ENCODE measurements at regions not wholly inside any gene's neighbourhood (a gene's known extent, or its start where the extent isn't known, plus 50 kb on each side); places are given as distances from the start of the nearest gene placed in this dataset.

DNA sequence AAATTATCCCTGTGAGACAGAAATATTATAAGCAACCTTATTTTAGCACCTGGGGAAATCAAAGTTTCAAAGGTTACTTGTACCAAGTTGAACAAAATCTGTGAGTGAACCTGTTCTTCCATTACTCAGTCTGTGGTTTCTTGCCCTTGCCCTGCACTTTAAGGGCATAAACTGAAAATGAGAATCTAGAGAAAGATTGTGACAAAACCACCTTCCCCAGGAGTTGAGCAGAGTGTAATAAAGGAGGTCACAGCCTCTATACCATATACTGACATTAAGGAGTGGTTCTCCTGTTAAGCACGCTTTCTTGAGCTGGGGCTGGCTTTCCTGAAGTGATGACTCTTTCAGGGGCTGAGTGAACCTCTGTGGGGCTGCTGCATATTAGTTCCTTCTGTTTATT is 143.4 kb downstream of the PDCD6IP start:
- Mint-ChIP-seq H3K27me3 (ENCODE audit: insufficient read depth, low read depth, poor library complexity) (no peaks in the 10 kb centered on the region), H3K9me3 (no peaks in the 10 kb centered on the region), H3K4me3 (no peak overlapping the region), H3K36me3 (ENCODE audit: low read depth) (no peaks in the 10 kb centered on the region), H3K27ac (no peak overlapping the region), H3K4me1 (peaks cover 6% of the 10 kb centered on the region)
- Histone ChIP-seq H3K4me1 (ENCODE audit: insufficient read depth) (no peaks in the 10 kb centered on the region), H2AFZ (no peak overlapping the region), H3K9me2 (ENCODE audit: insufficient read depth) (no peaks in the 10 kb centered on the region), H3K79me2 (replicated peaks; ENCODE audit: insufficient read depth) (no peaks in the 10 kb centered on the region), H4K20me1 (replicated peaks; ENCODE audit: insufficient read depth) (no peaks in the 10 kb centered on the region), H3K36me3 (ENCODE audit: insufficient read depth) (no peaks in the 10 kb centered on the region), H3K27ac (ENCODE audit: low read depth) (no peak overlapping the region), H3F3A (replicated peaks; ENCODE audit: low read depth) (no peaks in the 10 kb centered on the region), H3K27me3 (ENCODE audit: insufficient read depth) (no peaks in the 10 kb centered on the region), H3K4me3 (no peak overlapping the region), H3K4me2 (no peak overlapping the region)
- TF ChIP-seq EZH2phosphoT487 (IDR thresholded peaks at IDR 0.05; ENCODE audit: unreplicated experiment), result no peak
- no peak for TF ChIP-seq NANOG (IDR thresholded peaks at IDR 0.05; ENCODE audit: borderline replicate concordance)
- TF ChIP-seq EZH2 (IDR thresholded peaks at IDR 0.05; ENCODE audit: low read depth, unreplicated experiment), result no peak
- no peak for TF ChIP-seq JUNB (IDR thresholded peaks at IDR 0.05; ENCODE audit: unreplicated experiment)
- TF ChIP-seq POLR2AphosphoS5 (IDR thresholded peaks at IDR 0.05; ENCODE audit: low read depth), result no peak
- TF ChIP-seq STAT1 (IDR thresholded peaks at IDR 0.05; ENCODE audit: unreplicated experiment), result no peak
- TF ChIP-seq ZNF331 (CRISPR knock-in tag; IDR thresholded peaks at IDR 0.05; ENCODE audit: low read depth), result no peak
- TF ChIP-seq, protein P1, sequence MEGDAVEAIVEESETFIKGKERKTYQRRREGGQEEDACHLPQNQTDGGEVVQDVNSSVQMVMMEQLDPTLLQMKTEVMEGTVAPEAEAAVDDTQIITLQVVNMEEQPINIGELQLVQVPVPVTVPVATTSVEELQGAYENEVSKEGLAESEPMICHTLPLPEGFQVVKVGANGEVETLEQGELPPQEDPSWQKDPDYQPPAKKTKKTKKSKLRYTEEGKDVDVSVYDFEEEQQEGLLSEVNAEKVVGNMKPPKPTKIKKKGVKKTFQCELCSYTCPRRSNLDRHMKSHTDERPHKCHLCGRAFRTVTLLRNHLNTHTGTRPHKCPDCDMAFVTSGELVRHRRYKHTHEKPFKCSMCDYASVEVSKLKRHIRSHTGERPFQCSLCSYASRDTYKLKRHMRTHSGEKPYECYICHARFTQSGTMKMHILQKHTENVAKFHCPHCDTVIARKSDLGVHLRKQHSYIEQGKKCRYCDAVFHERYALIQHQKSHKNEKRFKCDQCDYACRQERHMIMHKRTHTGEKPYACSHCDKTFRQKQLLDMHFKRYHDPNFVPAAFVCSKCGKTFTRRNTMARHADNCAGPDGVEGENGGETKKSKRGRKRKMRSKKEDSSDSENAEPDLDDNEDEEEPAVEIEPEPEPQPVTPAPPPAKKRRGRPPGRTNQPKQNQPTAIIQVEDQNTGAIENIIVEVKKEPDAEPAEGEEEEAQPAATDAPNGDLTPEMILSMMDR (conservative IDR thresholded peaks at IDR 0.05; ENCODE audit: low read depth in 2 of 2), result no peak
- no peak for TF ChIP-seq CREB1 (CRISPR knock-in tag; IDR thresholded peaks at IDR 0.05; ENCODE audit: low read depth)
- TF ChIP-seq ZNF114 (CRISPR knock-in tag; IDR thresholded peaks at IDR 0.05), result no peak
- TF ChIP-seq, protein P2, sequence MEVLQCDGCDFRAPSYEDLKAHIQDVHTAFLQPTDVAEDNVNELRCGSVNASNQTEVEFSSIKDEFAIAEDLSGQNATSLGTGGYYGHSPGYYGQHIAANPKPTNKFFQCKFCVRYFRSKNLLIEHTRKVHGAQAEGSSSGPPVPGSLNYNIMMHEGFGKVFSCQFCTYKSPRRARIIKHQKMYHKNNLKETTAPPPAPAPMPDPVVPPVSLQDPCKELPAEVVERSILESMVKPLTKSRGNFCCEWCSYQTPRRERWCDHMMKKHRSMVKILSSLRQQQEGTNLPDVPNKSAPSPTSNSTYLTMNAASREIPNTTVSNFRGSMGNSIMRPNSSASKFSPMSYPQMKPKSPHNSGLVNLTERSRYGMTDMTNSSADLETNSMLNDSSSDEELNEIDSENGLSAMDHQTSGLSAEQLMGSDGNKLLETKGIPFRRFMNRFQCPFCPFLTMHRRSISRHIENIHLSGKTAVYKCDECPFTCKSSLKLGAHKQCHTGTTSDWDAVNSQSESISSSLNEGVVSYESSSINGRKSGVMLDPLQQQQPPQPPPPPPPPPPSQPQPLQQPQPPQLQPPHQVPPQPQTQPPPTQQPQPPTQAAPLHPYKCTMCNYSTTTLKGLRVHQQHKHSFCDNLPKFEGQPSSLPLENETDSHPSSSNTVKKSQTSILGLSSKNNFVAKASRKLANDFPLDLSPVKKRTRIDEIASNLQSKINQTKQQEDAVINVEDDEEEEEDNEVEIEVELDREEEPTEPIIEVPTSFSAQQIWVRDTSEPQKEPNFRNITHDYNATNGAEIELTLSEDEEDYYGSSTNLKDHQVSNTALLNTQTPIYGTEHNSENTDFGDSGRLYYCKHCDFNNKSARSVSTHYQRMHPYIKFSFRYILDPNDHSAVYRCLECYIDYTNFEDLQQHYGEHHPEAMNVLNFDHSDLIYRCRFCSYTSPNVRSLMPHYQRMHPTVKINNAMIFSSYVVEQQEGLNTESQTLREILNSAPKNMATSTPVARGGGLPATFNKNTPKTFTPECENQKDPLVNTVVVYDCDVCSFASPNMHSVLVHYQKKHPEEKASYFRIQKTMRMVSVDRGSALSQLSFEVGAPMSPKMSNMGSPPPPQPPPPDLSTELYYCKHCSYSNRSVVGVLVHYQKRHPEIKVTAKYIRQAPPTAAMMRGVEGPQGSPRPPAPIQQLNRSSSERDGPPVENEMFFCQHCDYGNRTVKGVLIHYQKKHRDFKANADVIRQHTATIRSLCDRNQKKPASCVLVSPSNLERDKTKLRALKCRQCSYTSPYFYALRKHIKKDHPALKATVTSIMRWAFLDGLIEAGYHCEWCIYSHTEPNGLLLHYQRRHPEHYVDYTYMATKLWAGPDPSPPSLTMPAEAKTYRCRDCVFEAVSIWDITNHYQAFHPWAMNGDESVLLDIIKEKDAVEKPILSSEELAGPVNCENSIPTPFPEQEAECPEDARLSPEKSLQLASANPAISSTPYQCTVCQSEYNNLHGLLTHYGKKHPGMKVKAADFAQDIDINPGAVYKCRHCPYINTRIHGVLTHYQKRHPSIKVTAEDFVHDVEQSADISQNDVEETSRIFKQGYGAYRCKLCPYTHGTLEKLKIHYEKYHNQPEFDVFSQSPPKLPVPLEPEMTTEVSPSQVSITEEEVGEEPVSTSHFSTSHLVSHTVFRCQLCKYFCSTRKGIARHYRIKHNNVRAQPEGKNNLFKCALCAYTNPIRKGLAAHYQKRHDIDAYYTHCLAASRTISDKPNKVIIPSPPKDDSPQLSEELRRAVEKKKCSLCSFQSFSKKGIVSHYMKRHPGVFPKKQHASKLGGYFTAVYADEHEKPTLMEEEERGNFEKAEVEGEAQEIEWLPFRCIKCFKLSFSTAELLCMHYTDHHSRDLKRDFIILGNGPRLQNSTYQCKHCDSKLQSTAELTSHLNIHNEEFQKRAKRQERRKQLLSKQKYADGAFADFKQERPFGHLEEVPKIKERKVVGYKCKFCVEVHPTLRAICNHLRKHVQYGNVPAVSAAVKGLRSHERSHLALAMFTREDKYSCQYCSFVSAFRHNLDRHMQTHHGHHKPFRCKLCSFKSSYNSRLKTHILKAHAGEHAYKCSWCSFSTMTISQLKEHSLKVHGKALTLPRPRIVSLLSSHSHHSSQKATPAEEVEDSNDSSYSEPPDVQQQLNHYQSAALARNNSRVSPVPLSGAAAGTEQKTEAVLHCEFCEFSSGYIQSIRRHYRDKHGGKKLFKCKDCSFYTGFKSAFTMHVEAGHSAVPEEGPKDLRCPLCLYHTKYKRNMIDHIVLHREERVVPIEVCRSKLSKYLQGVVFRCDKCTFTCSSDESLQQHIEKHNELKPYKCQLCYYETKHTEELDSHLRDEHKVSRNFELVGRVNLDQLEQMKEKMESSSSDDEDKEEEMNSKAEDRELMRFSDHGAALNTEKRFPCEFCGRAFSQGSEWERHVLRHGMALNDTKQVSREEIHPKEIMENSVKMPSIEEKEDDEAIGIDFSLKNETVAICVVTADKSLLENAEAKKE (CRISPR knock-in tag; IDR thresholded peaks at IDR 0.05), result no peak
- TF ChIP-seq, protein P3, sequence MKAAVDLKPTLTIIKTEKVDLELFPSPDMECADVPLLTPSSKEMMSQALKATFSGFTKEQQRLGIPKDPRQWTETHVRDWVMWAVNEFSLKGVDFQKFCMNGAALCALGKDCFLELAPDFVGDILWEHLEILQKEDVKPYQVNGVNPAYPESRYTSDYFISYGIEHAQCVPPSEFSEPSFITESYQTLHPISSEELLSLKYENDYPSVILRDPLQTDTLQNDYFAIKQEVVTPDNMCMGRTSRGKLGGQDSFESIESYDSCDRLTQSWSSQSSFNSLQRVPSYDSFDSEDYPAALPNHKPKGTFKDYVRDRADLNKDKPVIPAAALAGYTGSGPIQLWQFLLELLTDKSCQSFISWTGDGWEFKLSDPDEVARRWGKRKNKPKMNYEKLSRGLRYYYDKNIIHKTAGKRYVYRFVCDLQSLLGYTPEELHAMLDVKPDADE (IDR thresholded peaks at IDR 0.05), result no peak
- ATAC-seq (no peak), DNase-seq (ENCODE audit: low spot score) (no peak)

Measured in GM23338 (cell line).